ENCODE measurements at regions not wholly inside any gene's neighbourhood (a gene's known extent, or its start where the extent isn't known, plus 50 kb on each side); places are given as distances from the start of the nearest gene placed in this dataset.

DNA sequence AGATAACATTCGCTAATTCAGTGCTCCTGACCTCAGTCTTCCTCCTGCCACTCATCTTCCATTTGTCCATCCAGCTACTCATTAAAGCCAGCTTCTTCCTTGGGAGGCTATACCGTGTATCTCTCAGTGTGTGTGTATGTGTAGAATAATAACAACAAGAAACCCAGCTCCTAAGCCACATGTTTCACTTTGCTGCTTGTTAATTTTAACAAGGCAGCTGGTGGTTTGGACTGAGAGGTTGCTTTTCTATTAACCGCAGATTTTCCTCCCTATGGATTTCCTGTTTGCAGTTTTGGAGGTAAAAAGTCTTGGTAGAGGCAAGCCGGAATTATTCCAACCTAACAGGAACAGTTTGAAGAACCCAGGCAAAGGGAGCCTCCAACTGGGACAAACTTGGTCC lies 165.0 kb downstream of the ADAMTS15 start:
- no peak for DNase-seq (ENCODE audit: low read depth)

DNA sequence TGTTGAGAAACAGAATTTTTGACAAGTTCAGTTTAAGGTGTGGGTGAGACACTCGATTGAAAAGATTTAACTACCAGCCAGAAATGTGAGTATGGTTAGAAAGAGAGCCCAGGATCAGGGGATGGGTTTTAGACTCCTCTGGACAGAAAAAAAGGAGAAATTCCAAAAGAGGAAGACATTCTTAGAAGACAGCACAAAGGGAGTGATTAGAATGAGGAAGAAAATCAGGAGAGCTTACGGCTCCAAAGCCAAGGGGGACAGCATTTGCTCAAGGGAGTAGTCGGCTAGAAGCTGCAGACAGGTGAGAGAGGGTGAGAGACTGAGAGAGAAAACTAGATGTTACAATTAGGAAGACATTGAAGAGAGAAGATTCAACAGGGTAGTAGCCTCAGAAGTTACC lies 166.1 kb downstream of the ADAMTS15 start:
- DNase-seq (ENCODE audit: low read depth) = no peak

DNA sequence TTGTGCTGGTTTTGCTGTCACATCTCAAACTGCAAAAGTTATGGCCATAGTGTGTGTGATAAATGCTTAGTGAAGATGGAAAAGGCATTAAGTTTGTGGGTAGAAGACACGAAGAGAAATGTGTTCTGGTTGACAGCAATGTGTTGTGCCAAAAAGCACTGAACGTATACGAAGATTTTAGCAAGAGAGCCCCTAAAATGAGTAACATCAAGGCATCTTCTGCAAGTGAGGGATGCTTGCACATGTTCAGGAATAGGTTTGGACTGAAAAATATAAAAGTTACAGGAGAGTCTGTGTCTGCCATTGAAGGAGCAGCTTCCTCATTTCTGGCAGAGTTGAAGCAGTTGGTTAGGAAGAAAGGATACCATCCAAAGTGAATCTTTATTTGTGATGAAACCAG lies 167.1 kb downstream of the ADAMTS15 start:
- no peak for DNase-seq (ENCODE audit: low read depth)

DNA sequence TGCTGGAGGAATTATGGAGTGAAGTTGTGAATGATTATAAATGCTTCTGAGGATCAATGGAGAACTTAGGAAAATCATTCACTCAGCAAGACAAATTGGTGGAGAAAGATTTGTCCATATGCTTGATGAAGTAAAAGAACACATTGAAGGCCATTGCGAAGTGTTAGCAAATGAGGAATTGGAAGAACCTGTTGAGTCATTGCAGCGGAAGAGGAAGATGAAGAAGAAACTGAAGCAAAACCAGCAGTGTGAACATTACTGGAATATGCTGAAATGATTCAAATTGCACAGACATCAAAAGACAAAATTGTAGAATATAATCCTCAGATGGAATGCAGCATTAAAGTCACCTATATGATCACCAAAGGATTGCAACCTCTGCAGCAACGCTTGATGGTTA lies 168.1 kb downstream of the ADAMTS15 start:
- DNase-seq (ENCODE audit: low read depth) = no peak

DNA sequence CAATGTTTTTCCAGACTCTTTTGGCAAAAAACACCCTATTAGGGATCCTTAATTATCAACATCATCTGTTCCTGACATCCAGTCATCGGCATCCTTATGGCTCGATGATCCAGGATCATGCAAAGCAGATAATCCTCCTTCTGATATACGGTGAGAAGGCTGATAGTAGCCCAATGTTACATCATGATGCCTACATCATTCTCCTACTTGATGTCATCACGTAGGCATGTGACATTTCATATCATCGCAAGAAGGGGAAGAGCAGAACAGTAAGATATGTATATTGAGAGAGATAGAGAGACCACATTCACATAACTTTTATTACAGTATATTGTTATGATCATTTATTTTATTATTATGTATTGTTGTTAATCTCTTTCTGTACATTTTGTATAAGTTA lies 168.6 kb downstream of the ADAMTS15 start:
- no peak for DNase-seq (ENCODE audit: low read depth)

DNA sequence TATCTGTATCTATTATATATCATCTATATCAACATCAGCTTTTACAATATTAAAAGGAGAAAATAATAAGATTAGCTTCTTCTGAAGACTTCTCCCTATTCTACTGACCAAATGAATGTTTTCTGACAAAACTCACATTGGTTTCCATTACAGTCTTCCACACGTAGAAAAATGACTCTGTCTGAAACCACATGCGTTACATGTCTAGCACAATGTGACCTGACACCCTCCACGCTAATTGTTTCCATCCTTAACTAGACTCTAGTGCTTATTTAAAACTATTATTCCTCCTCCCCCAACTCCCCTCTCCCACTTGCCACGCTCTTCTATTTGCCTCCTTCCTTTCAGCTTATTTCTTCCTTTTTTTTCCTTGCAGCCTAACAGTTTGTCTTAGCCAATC lies 172.1 kb downstream of the ADAMTS15 start:
- DNase-seq (ENCODE audit: low read depth) = no peak

DNA sequence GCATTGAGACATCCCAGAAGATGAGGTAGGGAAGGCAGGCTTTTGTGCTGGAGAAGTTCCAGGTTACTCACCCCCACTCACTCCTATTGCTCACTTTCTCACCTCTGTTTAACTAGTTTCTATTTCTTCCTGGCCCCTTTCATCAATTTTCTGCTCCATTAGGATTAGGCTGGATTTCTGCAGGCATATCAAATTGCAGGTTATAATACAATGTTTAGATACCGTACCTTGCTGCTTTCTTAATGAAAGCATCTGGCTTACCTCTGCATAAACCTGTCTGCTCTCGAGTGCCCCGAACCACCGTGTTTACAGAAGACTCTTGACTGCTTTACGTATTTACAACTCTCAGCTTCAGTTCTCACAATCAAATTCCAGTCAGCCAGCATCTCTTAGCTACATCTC lies 173.7 kb downstream of the ADAMTS15 start:
- no peak for DNase-seq (ENCODE audit: low read depth)

DNA sequence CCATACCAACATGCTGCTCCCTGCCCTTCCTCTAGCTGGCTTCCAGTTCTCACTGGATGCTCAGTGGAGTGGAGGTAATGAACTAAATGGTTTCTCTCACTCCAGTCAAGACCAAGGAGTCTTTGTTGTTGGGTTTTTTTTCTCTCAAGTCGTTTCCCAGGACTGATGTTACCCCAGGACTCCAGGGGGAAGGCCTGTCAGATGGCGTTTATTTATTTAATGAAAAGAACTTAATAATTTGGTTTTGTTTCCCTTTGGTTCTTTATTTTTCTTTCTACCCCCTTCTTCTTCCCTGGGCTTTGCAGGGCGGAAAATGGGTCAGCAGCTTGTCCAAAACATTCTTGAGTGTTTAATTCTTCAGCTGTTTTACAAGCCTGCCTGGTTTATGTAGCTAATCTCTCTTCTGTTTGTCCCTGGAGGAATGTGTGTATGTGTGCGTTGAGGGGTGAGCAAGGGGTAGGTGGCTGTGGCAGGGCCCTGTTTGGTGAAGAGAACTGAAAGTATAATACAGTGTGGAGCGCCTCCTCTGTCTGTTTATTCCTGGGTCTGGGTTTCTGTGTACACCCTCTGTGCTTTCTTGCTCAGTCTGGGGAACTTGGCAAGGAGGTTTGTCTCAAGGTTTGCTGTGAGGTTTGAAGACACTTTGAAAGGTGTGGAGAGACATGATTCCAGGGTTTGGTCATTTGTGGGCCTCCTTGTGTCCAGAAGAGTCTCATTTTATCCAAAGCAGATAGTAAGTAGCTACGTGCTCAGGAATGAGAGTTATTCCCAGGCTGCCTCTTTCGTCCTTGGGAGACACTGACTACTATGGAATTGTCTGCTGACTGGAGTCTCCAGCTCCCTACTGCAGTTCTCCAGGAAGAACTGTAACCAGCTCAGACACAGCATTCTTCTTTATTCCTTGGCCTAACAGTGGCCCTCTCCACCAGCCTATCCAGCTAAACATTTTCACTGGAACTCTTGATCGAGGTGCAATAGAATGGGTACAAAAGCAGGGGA lies 175.5 kb downstream of the ADAMTS15 start:
- DNase-seq (ENCODE audit: low read depth) = no peak

DNA sequence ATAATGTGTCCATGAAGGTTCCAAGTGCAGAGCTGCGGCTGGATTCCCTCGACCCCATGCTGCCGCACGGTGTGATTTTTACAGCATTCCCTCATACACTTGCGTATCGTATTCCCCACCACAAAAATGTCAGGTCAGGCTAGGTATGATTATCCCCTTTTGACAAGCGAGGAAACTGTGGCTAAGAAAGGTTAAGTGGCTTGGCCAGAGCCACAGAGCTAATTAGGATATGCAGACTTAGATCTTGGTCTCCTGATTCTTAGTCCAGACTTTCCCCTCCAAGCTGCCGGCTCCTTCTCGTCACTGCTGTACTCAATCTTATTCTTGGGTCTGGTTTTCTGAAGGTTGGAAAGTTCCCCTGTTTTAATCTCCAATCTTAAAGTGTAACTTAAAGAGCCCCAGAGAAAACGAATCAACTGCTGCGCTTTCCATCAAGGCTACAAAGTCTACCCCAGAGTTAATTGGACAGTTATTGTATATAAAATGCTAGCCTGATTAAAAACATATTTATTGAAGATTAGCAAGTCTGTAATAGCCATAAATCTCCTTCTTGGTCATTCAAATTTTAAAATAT lies 176.6 kb downstream of the ADAMTS15 start:
- DNase-seq (ENCODE audit: low read depth) = no peak

DNA sequence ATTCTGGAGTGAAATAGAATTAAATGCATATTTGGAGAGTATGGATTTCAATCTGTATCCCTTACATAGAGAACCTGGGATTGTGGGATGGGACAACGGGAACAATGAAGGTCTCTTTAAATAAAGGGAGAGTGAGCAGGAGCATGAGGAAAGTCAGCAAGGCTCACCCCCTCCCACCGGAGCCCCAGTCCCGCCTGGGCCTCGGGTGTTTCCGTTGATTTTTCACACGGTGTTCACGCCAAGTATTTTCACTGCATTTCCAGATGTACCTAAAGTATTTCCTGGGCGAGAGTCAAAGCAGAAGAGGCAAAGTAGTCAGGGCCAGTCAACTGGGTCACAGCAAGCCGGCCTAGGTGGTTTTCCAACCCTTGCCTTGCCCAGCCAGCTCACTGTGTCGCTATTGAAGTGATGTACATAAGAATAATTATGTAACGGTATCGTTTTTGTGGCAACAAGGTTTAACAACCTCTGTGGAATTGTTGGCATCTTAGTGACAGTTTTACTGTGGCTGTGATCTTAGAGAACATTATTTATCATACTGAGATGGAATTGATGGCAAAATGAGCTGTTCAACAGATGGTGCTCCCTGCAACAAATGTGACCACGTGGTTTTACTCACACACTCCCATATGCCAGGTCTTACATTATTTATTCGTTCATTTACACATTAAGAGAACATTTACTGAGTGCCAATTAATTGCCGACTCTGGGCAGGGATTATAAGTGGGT lies 177.3 kb downstream of the ADAMTS15 start:
- no peak for DNase-seq (ENCODE audit: low read depth)

DNA sequence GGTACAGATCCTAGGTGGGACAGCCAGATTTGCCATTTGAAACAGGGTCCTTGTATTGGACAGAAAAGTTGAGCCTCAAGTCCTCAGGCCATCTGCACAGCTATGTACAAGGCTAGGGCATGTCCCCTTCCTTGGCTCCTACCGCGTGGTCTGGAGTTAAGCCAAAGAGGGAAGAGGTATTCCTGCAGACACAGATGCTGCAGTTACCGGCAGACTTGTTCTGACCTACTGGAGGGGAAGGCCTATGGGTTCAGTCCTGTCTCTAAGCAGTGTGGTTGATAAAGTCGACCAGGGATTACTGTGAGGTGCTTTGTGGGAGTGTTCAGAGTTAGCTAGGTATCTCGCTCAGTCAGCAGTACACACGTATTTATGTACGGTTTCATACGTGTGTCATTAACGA lies 180.6 kb downstream of the ADAMTS15 start:
- no peak for DNase-seq (ENCODE audit: low read depth)

DNA sequence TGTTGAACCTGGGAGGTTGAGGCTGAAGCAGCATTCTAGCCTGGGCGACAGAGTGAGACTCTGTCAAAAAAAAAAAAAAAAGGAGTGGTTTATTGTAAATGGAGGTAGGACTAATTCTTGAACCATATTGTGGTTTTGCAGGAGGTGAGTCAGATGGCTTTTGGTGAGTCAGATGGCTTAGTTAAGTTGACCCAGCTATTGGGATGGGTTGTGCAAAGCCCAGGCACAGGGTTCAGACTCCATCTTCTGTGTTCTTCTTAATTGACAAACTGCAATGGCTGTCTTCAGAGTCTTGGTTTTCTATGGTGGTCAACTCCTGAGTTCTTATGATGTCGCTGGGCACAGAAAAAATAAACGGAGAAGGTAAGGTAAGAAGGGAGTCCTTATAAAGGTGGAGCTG lies 182.7 kb downstream of the ADAMTS15 start:
- no peak for DNase-seq (ENCODE audit: low read depth)

DNA sequence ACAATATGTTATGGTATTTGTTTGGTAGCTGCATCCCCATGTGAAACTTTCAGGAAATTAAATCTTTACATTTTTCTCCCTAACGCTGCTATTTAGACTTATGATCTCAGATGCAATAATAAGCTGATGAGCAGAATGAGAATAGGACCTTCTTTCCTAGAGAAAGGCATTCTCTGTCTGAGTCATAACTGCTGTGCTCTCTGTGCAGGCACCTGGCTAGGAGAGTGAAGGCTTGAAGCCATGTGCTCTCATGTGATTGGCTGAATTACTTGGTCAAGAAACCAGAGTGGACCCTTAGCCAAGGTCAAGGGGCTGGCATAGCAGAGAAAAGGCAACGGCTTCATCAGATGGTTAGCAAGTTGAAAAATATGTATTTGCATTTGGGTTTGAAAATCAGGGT lies 185.0 kb downstream of the ADAMTS15 start:
- no peak for DNase-seq (ENCODE audit: low read depth)

DNA sequence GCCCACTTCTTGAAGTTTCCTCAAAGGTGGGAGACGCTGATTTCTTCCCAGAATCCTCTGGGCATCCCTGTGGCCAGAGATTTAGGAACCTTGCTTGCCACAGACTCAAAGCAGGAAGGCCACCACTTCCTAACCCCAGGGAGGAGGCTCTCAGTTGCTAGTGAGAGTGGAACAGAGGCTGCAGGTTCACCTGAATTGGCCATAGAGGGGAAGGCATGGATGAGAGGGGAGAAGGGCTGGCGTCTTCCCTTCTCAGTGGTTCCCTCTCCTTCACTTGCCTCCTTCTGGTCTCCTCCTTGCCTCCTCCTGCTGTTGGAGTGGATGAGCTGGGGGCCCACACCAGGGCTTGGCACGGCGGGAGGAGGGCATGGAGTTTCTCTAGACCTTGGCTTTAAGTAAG lies 185.7 kb downstream of the ADAMTS15 start:
- DNase-seq (ENCODE audit: low read depth) = no peak

DNA sequence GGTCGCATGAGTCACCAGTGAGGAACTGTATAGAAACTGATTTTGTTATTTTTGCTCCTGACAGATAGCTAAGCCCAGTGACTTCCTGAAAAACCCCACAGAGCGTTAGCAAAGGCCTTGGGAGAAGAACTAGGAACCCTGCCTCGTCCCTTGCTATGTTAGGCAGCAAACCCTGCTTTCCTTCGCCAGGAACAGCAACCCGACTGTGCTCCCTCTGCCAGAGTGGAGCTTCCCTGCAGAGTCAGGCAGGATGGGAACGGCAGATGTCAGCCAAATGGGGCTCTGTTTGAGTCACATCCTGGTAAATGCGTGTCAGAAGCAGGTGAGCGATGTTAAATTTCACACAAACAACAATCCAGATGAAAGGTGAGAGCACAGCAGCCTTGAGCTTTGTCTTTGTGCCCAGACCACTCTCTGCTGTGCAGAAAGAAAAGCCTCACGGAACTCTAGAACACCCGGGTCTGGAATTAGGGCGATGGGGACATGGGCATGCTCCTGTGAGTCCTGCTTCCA lies 186.6 kb downstream of the ADAMTS15 start:
- DNase-seq (ENCODE audit: low read depth) = no peak

DNA sequence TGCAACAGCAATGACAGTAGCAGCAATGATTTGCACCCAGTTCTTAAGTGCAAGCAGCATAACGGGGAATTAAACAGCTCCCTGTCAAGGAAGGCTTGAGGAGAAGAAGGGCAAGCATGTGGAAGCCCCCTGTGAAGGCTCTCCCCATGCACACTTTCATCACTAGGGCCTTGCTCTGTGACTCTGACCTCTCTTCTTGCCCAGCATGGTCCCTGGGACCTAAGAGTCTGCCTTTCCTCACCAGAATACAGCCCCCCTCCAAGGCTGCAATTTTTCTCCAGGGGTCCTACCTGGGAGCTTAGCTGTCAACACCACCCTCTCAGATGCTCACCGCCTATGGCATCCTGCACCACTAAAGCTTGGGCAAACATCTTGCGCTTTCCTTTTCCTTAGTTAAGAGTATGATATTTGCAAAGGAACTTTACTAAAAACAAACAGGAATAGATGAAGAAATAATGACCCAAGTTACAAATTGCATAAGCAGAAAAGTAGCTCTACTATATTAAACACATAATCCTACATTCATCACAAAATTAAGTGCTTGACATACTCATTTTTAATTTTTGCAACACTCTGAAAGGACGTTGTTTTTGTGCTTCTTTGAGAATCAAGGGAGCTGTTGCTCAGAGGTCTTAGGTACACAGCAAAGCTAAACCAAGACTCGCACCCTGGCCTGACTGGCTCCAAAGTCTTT lies 187.6 kb downstream of the ADAMTS15 start:
- no peak for DNase-seq (ENCODE audit: low read depth)

DNA sequence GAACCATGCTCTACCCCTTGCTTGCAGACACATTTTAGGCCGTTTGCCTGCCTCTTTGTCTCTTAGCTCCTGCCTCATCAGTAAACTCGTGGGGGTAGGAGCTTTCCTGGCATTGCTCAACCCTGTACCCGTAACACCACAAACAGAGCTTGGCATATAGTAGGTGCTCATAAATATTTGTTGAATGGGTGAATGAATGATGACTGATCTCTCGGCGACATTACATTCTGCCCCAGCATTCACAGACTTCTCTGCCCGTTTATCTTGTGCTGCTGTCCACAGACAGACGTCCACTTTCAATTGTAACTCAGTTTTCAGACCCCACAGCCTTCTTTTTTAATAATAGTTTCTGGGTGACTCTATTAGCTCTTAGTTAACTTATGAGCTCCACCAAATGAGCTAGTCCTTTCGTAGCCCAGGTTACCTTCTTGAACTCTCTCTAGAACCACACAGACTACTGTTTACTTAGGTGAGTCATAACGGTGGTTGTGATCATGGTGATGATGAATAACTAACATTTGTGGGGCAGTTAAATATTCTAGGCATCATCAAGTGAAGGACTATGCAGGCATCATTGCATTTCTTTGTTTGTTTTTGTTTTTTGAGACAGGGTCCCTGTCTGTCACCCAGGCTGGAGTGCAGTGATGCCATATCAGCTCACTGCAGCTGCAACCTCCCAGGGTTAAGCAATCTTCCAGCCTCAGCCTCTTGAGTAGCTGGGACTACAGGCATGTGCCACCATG lies 188.4 kb downstream of the ADAMTS15 start:
- DNase-seq (ENCODE audit: low read depth) = no peak

DNA sequence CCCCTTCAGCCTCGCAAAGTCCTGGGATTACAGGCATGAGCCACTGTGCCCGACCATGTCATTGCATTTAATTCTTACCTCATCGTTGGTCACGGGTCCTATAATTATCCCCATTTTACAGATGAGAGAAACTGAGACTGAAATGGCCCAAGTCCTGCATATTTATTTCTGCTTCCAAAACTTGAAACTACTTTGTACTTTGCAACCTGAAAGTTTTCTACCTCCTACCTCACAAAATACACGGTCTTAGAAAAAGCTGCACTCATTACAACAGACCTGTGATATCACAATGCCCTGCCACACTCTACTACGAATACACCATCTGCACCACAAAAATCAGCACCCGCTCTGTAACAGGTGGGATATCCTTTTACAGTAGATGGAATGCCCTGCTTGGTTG lies 189.1 kb downstream of the ADAMTS15 start:
- no peak for DNase-seq (ENCODE audit: low read depth)

DNA sequence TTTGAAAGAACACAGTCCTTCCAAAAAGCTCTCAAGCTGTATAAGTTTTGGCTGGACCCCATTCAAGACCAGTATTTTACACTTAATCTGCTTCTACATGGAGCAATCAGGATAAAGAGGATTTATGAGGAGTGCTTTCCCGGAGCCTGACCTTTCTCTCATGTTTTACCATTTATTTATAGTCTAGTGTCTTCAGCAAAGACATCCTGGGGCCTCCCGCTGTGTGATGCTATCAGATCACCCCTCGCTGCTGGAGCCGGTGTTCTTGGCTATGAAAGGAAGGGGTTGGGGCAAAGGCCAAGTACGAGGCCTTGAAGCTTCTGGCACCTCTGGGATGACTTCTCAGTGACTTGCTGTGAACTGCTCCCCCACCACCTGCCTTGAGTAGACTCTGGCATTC lies 189.6 kb downstream of the ADAMTS15 start:
- no peak for DNase-seq (ENCODE audit: low read depth)

DNA sequence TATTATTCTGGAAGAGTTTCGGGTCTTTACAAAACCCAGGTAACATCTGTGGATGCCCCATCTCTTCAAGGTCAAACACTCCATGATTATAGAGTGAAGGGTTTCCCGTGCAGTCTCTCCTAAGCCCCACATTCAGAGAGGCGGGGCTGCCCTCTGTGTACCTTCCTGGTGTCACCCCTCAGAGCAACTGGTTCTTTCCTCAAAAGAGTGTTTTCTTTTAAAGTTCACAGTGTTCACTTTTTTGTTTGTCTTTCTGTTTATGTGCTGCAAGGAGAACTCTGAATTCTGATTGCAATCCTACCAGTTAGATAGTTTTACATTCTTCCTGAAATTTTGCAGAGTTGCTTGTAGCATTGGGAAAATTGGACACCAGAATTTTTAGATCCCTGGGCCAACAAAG lies 190.2 kb downstream of the ADAMTS15 start:
- no peak for DNase-seq (ENCODE audit: low read depth)

DNA sequence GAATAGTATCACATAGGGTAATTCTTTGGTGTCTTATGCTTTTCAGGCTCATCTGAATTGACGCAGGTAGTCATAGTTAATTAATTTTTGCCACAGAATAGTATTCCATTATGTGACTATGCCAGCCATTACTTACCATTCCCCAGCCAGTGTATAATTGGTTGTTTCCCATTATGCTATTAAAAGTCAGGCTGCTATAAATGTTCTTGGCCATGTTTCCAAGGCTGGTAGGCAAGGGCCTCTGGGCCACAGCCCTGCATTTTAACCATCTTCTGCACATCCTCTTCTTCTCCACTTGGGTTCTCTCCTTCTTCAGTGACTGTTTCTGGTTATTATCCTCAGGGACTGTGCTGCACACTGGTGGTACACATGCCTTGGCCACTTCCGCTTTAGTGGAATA lies 190.9 kb downstream of the ADAMTS15 start:
- no peak for DNase-seq (ENCODE audit: low read depth)
